Hematopoietic multipotent progenitor cell (in vitro differentiated cells): ENCODE measurements at regions not wholly inside any gene's neighbourhood (a gene's known extent, or its start where the extent isn't known, plus 50 kb on each side); places are given as distances from the start of the nearest gene placed in this dataset.
"Not testable (repeated sequence)": the region's sequence is repeated elsewhere in the genome, so short reads cannot be mapped to it uniquely, and the experiment has no call there.

Experiments used
- DNase-seq, 3 donors: peaks; one replicate each; pipeline ENCODE4 v3.0.0-alpha.2; 2011 to 2015; ENCODE audit warnings: low read depth in 2 of 3, low spot score in 2 of 3

DNA sequence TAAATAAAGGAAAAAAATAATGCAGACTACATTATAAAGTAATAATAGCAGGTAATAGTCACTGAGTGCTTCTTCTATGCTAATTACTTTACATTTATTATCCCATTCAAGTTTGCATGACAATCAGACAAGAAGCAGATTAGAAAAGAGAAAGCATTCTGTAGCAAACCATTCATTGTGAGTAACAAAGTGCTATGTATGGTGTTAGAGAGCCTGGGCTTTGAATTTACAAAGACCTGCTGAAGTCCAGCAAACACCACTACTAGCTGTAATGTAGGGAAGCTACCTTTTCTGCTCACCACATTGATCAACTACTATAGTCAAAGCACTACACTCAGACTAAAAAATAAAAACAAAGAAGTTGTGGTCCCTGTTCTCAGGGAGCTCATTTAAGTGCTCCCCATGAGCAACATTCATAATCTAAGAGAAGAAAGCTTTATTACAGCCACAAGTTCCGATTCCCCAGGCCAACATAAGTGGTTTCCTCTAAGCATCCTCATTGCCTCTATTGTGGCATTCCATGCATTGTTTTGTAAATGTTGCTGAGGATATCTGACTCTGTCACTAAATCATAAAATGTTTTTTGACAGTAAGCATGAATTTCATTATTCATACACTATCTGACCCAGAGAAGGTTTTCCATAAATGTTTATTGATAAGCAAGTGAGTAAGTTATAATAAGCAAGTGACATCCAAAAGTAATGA is 108.5 kb downstream of the FOXD4L6 start:
- not testable (repeated sequence) for DNase-seq

DNA sequence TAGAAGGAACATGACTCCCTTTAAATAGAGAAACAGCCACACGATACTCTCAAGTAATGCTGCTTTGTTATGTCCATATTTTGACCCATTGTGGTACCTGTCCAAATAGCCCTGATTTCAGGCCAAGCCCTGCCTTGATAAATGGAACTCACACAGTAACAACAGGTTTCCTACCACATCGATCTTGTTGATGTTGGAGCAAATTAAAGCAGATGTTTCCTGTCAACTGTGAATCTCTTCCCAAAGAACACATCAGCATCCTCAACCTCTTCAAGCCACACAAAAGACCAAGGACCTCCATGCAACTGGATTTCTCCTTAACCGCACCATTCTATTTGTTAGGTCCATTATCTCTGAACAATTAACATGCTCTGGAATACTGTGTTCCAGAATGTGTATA is 109.5 kb downstream of the FOXD4L6 start:
- DNase-seq, result not testable (repeated sequence)

DNA sequence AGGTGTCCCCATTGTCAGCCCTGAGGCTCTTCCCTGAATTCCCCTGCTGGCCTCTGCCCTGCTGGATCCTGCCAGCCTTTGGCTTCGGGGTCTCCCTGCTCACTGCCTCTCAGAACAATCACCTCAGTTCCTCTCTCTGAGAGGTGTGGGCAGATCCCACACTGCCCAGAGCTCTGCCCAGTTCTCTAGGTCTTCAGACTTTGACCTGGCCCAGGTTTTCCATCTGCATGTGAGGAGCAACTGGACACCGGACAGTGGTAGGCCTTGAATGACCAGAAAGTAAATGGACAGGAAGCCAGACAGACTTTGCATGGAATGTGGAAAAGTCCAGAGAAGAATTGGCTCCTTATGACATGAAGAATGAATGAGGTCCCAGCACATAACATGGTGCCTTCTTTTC is 111.8 kb downstream of the FOXD4L6 start:
- DNase-seq, result not testable (repeated sequence)

DNA sequence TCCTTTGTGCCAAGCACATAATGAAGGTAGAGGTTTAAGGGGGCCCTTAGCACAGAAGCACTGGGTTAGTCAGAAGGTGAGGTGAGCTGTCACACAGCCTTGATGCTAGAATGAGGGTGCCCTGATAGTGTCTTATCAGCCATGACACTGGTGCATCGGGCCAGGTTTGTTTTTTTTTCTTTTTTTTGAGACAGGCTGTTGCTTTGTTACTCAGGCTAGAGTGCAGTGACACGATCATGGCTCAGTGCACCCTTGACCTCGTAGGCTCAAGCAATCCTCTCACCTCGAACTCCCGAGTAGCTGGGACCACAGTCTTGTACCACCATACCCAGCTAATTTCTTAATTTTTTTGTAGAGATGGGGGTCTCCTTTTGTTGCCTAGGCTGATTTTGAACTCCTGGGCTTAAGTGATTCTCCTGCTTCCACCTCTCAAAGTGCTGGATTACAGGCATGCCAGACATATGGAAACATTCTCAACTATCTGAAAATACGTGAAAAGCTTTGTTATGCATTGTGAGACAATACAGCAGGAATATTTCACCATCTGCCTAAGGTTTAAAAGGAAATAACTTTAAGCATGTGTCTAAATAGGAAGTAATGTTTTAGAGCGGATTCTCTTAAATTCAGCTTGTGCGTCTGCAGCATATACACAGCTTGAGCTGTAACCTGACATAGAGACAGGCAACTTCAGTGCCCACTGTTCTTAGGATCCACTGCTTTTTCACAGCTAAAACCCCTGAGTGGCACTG is 128.4 kb downstream of the FOXD4L6 start:
- DNase-seq, result not testable (repeated sequence)

DNA sequence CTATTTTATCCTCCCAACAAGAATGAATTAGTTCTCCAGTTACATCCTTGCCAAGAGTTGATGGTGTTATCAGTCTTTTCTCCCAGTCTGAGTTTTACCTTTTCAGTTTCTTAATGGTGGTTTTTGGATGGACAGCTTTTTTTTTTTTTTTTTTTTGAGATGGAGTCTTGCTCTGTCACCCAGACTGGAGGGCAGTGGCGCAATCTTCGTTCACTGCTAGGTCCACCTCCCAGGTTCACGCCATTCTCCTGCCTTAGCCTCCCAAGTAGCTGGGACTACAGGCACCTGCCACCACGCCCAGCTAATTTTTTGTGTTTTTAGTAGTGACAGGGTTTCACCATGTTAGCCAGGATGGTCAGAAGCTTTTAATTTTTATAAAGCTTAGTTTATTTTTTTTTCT is 133.0 kb downstream of the FOXD4L6 start:
- not testable (repeated sequence) for DNase-seq

DNA sequence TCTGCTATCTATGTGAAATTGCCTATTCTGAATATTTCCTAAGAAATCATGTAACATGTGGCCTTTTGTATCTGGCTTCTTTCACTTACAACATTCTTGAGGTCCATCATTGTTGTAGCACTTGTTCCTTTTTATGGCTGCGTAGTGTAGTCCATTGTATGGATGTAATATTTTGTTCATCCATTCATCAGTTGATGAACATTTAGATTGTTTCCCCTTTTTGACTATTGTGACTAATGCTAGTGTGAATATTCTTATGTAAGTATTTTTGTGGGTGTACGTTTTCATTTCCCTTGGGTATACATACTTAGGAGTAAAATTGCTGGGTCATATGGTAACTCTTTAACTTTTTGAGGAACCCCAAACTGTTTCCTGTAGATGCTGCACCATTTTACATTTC is 134.6 kb downstream of the FOXD4L6 start:
- DNase-seq, result not testable (repeated sequence)

DNA sequence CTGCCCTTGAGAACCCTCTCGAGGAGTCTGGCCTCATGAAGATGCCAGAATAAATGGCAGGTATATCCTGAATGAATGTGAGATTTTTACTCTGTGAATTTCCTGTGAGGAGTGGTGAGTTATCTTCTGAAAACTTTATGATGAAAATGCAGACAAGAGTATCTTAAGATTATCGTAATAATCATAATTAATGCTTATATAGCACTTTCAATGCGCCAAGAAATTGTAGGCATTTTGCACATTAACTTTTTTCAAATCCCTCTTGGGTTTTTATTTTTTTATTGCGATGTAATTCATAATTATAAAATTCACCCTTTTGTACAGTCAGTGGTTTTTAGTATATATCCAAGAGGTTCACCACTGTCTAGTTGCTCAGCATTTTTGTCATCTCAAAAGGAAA is 135.1 kb downstream of the FOXD4L6 start:
- DNase-seq, result not testable (repeated sequence)

DNA sequence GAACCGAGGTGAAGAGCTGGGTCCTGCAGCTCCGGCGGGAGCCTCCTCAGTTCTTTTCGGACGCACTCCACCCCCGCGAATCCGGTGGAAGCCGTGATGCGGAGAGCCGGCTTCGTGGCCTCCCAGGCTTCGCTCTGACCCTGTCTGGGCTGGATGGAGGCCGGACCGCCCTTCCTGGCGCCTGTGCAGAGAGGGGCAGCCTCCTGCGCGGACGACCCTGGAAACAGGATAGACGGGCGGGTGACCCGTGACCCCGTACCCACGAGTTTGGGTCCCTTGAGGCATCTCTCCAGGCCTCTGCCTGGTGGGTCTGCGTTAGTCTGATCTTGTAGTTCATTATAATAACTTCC is 136.0 kb downstream of the FOXD4L6 start:
- not testable (repeated sequence) for DNase-seq

DNA sequence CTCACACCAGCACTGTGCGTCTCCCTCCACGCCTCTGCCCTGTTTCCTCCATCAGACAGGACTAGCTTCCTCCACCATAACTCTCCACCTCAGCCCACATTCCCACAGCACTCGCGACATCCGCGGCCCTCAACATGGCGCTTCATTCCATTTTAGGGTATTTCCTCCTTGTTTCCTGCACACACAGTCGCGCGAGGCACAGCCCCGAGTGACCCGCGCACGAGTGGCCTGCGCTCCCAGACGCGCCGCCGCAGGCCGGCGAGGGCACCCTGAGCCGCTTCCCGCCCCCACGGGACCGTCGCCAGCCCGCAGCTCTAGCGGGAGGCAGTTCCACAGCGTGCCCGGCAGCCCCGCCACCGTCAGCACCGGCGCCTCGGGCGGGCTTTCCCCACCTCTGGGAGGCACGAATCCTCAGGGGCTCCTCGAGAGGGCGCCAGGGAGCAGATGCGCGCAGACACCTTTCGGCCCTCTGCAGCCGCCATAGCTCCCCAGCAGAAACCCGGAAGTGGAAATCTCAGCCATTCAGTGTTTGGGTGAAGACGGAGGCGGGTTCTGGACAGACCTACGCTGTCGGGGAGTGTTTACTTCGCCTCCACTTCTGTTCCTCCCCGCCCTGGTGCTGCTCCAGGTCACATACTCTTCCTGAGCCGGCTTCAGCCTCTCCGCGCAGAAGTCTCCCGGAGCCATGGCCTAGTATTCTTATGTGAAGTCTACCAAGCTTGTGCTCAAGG is 136.6 kb downstream of the FOXD4L6 start:
- peak; percentile 98 to 99 (median 99) for DNase-seq

DNA sequence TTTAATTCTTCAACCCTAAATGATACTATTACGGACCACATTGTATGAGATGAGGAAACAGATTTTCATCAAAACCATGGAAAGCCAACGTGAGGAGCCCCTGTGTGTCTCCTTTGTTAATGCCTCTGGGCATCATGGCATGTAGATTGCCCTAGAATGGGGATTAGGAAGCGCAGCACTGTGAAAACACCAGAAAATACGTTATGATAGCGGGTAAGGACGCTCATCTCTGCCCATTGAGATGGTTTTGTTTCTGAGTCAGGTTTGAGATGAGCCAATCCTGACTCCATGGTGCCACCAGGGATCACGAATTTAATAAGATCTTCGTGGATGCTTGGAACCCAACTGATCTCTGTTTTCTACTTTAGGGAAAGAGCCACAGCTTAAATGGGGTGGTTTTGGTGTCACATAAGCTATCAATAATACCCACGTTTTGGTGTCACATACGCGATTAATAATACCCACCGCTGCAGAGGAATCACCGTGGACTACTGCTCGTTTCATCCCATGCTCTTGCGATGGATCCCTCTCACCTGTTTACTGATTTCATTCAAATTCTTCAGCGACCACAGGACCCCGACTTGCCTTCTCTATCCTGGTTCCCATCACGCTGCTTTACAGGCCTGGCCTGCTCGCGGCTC is 137.3 kb downstream of the FOXD4L6 start:
- DNase-seq, result not testable (repeated sequence)

DNA sequence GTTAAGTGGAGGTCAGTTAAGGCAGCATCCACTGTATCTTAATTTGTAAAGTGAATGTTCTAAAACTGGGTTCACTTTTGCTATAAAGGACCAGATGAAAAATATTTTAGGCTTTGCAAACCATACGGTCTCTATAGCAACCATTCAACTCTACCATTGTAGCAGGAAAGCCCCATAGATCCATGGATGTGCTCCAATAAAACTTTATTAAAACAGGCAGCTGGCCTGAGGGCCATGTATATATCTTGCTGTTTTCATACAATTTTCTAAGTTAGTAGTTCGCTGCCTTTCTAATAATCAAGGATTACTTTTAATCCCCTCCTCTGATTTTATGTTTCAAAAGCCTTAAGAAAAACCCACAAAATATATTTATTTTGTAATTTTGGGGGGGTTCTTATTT is 142.1 kb downstream of the FOXD4L6 start:
- not testable (repeated sequence) for DNase-seq

DNA sequence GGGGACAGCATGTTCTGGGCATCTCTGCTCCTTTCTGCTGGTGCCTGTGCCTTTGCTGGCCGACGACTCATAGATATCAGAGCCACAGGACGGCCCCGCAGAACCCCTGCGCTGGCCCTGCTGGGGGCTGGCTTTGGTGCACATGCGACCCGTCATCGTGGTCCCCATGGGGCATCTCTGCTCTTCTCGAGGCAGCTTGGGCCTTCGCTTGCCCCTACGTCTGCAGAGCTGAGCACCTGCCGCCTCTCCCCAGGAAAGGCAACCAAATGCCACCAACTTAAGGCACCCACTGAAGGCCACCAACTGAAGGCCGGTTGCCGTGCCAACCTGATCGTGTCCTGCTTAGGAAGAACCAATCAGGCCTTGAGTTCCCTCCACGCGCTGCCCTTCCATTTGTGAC is 153.1 kb downstream of the FOXD4L6 start:
- not testable (repeated sequence) for DNase-seq

DNA sequence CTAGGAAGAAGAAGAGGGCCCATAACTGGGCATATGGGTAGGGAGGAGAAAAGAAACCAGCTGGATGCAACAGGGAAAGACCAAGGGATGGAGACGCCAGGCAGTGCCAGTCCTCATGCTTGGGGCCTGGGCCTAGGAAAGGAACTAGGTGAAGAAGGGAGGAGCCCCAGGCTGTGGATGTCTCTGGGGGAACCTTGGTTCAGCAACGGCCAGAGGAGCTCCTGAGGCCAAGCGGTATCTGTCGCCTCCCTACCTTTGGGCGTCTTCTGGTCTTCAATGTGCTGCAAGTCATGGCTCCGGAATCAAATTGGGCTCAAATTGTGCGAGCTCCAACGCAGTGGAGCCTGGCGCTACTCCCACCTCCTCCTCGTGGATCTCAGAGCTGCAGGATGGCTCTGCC is 153.6 kb downstream of the FOXD4L6 start:
- DNase-seq, result not testable (repeated sequence)

DNA sequence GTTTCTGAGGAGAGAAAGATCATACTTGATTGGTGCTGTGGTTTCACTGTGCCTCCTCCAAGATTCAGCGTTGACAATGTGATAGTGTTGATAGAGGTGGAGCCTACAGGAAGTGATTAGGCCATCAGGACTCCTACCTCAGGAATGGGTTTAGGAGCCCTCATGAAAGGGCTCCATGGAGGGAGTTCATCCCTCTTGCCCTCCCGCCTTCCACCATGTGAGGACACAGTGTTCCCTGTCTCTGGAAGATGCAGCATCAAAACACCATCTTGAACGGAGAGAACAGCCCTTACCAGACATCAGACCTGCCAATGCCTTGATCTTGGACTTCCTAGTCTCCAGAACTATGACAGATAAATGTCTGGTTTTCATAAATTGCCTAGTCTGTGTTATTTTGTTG is 156.7 kb downstream of the FOXD4L6 start:
- not testable (repeated sequence) for DNase-seq

DNA sequence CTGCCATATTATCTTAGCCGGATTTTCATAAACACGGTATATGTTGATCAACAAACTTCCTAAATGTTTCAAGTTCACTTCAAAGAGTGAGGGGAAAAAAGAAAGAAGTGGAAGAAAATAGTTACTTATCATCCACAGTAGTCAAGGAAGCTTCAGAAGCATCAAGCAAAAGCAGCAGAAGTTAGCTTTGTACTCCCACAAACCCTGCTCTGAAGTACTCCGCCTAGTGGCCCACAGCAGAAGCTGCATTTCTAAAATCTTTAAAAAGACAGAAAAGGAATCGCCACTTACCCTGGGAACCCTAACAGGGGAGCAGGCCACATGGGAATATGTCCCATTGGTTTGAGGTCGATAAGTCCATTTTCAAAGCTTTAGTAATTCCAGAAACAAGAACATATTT is 158.1 kb downstream of the FOXD4L6 start:
- not testable (repeated sequence) for DNase-seq

DNA sequence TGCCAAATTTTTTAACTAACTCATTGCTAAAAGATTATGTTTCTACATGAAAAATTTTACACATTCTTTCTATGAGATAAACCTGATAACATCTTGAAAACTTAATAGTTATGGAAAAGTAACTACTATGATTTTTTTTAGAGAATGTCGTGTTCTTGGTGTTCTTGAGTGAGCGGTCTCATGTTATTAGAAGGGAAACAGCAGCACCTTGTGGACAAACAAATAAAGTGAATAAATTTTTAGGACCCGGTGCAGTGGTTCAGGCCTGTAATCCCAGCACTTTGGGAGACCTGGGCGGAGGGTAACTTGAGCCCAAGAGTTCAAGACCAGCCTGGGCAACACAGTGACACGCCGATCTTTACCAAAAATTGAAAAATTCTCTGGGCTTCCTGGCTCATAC is 166.0 kb downstream of the FOXD4L6 start:
- DNase-seq, result not testable (repeated sequence)

DNA sequence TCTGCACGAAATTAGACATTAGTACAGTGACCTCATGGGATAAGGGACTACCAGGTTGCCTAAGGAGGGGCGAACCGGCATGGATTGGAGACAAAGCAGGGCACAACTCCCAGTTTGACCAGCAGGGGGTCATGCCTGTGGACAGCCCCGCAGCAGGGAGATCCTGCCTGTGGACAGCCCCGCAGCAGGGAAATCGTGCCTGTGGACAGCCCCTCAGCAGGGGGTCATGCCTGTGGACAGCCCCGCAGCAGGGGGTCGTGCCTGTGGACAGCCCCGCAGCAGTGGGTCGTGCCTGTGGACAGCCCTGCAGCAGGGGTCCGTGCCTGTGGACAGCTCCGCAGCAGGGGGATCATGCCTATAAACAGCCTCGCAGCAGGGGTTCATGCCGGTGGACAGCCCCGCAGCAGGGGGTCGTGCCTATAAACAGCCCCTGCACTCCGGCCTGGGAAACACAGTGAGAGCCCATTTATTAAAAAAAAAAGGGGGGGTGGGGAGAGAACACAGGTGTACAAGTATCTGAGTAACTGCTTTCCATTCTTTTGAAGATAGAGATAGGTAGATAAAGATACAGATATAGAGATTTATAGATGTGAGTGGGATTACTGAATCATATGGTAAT is 176.5 kb downstream of the FOXD4L6 start:
- DNase-seq, result not testable (repeated sequence)

DNA sequence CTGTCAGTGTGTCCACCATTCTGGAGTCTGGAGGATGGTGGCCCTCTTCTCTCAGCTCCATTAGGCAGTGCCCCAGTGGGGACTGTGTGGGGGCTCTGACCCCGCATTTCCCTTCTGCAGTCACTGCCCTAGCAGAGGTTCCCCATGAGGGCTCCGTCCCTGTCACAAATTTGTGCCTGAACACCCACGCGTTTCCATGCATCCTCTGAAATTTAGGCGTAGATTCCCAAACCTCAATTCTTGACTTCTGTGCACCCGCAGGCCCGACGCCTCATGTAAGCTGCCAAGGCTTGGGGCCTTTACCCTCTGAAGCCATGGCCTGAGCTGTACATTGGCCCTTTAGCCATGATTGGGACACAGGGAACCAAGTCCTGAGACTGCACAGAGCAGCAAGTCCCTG is 182.3 kb downstream of the FOXD4L6 start:
- not testable (repeated sequence) for DNase-seq

DNA sequence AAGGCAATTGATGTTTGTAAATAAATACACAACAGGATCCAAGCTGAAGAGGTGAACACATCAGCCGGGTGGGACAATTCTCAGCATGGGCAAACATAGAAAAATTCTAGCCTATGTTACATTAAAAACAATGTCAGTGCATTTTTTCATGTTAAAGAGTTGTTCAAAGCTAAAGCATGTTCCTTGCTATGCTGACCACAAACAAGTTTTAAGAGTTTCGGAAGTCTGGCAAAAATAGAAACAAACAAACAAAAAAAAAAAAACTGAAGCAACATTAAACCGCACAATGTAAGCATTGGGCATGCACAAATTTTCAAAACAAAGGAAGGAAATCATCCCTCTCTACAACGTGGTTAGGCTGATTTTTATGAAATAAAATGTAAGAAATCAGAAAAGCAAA is 185.8 kb downstream of the FOXD4L6 start:
- not testable (repeated sequence) for DNase-seq

DNA sequence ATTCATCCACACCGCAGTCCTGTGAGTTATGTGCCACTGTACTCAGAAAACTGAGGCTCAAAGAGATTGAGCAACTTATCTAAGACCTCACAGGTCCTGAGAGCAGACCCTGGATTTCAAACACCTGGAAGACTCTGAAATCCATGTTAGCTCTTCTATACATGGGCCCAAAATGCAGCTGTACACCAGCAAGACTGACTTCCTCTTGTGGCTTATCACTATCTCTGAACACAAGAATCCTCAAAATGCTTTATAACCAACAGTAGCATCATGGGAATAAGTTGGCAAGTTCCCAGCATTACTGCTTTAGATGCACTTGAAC is 188.6 kb downstream of the FOXD4L6 start:
- DNase-seq, result not testable (repeated sequence)
